H1 (cell line): ENCODE measurements at regions not wholly inside any gene's neighbourhood (a gene's known extent, or its start where the extent isn't known, plus 50 kb on each side); places are given as distances from the start of the nearest gene placed in this dataset.

Experiments
- BRCA1 ChIP-seq: IDR thresholded peaks from 2 replicates; pipeline ENCODE4 v1.6.1; 2012; ENCODE audit warnings: low read depth, low read length, improper control_type of control experiment
- HDAC6 ChIP-seq: IDR thresholded peaks from one replicate; pipeline ENCODE4 v1.7.1; 2012; ENCODE audit warnings: low read depth, mild to moderate bottlenecking, inconsistent platforms, low read length, moderate library complexity
- JUND ChIP-seq: IDR thresholded peaks from 2 replicates; pipeline ENCODE4 v1.6.1; 2011; ENCODE audit warnings: mild to moderate bottlenecking, improper control_type of control experiment, low read length
- POLR2AphosphoS5 ChIP-seq: IDR thresholded peaks from 2 replicates; pipeline ENCODE4 v1.6.1; 2011; ENCODE audit warnings: low read depth, low read length

DNA sequence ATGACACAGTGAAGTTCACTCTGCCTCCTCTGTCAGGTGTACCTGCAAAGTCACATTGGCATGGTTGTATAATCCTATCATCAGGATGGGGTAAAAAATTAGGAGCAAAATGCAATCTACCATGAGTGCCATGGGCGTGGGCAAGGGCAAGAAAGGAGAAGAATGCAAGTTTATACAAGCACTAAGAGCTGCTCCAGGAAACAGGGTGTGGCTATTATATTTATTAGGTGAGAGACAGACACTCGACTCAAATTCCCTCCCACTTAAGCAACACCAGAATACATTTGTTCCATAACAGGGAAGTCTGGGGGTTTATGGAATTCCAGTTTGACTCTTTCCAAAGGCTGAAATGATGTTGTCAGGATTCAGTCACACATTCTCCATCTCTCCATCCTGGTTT, 378.8 kb downstream of the BCOR start (continued):
- TF ChIP-seq BRCA1 = no peak
- TF ChIP-seq HDAC6 = no peak
- TF ChIP-seq POLR2AphosphoS5 = no peak
- no peak for TF ChIP-seq JUND
